Loucy (cell line): ENCODE measurements at regions not wholly inside any gene's neighbourhood (a gene's known extent, or its start where the extent isn't known, plus 50 kb on each side); places are given as distances from the start of the nearest gene placed in this dataset.

ENCODE experiments used
- EZH2phosphoT487 ChIP-seq: fragments of 200-600 bp; IDR thresholded peaks from 2 replicates; pipeline ENCODE4 v1.6.1; 2018; ENCODE audit warnings: antibody characterized with exemption, mild to moderate bottlenecking, moderate library complexity, borderline replicate concordance
- TF ChIP-seq, protein P1 (sequence below): fragments of 200-600 bp; sonication (generic); conservative IDR thresholded peaks from 2 replicates; pipeline ENCODE4 v1.5.1; 2014; ENCODE audit warnings: mild to moderate bottlenecking, antibody characterized with exemption, low read length

DNA sequence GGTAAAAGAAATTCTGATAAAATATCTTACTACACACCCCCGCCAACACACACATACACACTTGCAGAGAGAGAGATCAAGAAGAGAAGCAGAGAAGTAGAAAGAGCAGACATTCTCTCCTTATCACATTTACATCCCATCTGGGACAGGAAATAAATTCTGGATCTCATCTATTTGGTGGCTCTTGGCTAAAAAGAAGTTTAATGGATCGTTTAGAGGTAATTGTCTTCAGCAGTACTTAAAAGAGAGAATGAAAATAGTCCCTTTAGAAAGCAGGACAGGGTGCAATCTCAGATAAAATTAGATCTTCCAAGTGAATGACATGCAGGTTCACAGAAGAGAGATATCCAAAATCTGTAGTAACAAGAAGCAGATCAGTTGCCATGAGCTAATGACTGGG is 1392.5 kb downstream of the RAPGEF2 start:
- TF ChIP-seq, protein P1, sequence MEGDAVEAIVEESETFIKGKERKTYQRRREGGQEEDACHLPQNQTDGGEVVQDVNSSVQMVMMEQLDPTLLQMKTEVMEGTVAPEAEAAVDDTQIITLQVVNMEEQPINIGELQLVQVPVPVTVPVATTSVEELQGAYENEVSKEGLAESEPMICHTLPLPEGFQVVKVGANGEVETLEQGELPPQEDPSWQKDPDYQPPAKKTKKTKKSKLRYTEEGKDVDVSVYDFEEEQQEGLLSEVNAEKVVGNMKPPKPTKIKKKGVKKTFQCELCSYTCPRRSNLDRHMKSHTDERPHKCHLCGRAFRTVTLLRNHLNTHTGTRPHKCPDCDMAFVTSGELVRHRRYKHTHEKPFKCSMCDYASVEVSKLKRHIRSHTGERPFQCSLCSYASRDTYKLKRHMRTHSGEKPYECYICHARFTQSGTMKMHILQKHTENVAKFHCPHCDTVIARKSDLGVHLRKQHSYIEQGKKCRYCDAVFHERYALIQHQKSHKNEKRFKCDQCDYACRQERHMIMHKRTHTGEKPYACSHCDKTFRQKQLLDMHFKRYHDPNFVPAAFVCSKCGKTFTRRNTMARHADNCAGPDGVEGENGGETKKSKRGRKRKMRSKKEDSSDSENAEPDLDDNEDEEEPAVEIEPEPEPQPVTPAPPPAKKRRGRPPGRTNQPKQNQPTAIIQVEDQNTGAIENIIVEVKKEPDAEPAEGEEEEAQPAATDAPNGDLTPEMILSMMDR = no peak
- no peak for TF ChIP-seq EZH2phosphoT487
